HG03378 (cell line): ENCODE measurements at regions not wholly inside any gene's neighbourhood (a gene's known extent, or its start where the extent isn't known, plus 50 kb on each side); places are given as distances from the start of the nearest gene placed in this dataset.

Source experiments
- ATAC-seq: cut with Tn5 transposase; IDR thresholded peaks from one replicate; pipeline ENCODE4 v1.9.1; 2021; ENCODE audit warnings: mild to moderate bottlenecking, moderate library complexity; ENCODE audit not compliant: unreplicated experiment

DNA sequence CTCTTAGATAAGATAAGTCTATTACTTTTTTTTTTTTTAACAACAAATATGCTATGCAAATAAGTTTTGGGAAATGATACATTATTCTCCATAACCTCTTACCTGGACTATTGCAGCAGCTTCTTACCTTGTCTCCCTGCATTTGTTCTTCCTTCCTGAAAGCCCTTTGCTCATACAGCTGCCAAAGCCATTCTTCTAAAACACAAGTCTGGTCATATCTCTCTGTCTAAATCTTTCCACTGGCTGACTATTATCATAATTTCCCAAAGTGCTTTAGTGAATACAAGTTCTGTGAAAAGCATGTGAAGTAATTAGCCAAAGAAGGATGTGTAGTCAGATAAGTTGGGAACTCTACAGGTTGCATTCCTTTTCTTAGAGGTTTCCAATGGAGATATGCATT is 115.4 kb upstream of the CNTLN start:
- ATAC-seq: no peak

DNA sequence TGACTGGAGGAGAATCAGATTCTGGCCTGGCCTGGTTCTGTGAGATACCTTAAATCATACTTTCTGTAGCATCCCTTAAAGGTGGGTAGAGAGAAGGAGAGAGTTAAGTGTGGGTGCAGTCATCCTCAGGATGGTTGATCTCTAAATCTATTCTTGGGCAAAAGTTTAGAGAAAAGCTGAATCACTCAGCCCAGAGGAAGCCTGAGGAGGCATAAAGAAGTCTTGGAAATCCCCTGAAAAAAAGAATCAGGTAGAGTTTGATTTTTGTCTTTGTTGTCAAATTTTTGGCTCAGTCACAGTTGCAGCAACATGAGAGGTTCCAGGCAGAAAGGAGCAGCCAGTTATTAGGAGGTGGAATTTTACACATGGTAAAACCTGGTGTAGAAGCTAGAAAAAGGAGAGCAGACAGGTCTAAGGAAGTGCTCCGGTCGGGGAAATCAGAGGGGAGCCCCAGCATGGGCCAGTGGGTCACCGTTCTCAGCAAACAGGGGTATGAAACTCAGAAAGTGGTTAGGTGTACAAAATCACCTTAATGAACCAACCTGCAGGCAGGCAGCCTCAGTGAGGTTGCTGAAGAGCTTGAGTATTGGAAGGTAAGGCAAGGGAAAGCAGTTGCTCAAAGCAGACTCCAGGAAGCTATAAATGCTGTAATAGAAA is 116.2 kb upstream of the CNTLN start:
- no peak for ATAC-seq

DNA sequence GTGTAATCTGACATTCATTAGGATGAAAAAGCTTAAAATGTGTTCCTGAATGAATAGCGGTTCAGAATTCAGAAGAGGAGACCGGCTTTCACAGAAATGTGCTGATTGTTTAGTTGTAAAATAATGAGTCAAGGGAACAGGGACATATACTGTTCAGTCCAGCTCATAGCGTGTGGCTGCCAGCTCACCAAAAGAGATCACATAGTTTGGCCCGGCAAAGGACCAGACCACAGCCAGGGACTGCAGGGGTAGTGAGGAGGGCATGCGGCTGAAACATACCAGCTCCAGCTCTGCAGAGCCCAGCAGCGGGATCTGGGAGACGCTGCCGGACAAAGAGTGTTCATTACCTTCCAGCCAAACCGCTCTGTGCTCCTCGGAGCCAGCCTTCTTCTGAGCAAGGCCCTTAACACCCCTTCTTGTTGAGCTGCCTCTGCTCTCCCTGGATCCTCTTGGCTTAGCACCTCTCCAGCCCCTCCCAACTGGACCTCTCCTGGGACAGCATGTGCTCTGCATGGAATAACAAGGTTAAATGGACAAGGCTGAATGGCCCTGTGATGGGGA is 116.8 kb upstream of the CNTLN start:
- no peak for ATAC-seq

- no peak for ATAC-seq
Measured at GRCh38 chr9:17013891-17014290, 120.9 kb upstream of the CNTLN start.

DNA sequence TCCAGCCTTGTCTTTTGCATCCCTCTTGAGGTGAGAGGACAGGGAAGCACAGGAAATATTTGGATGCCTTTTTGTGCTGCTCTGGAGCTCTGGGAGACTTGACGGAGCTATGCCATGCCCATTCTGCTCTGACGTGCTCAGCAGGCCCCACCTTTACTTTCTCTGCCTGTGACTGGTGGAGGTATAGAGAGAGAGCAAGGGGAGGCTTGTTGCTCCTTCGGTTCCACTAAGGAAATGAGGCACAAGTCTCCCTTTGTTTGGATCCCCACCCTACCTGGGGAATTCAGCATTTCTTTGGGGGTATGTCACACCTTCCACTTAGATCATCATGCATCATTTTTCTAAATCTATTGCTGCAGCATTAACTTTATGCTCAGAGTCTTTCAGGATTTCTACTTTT is 121.8 kb upstream of the CNTLN start:
- ATAC-seq: no peak

GRCh38 chr9:17011880-17012279 is 123.0 kb upstream of the CNTLN start:
- no peak for ATAC-seq

DNA sequence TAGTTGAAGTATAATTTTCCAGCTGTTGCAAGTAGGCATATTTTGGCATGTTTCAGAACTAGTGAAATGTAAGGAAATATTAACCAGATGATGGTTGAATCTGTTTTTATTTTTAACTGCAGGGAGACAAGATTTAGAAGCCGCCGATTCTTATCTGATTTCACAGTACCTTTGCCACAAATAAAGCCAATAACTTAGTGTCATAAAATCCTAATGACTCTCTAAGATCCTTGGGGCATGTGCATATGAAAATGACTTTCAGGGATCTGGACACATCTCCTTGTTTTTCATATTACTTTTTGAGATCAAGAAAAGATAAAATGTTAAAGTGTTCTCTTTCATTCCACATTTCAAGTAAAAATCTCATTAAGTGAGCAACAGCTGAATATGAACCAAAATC is 125.8 kb upstream of the CNTLN start:
- no peak for ATAC-seq

DNA sequence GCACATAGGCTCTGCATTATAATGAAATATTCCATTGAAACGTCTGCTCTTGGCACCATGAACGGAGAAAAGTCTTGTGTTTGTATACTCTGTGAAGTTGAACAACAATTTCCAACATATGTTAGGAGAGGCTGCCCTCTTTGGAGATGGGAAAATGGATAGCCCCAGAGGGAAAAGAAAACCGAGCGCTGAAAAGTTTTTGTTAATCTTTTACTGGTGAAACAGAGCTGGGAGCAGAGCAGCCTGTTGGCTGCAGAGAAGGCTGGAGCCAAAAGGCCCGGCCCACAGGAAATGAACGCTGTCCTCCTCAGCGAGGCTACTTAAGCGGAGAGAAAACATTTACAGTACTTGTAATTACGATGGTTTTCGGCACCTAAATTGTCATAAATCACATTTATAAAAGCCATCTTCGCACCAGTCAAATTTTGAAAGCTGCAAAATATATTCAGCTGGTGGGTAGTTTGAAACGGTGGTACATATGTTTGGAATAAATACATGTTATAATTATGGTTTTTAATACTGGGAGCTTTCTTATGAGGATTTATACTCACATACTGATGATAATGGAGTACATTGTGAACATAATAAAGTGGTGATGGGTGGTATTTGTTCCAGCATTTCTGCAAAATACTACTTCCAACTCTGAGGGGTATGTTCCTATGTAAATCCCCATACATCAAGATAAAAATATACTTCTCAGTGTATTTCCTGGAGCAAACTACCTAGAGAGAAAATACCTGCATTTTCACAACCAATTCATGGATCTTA is 129.6 kb upstream of the CNTLN start:
- ATAC-seq: no peak

GRCh38 chr9:17004500-17004899 is 130.3 kb upstream of the CNTLN start:
- no peak for ATAC-seq

GRCh38 chr9:17003576-17004240 is 131.1 kb upstream of the CNTLN start:
- ATAC-seq: no peak

GRCh38 chr9:16996901-16997491 is 126.5 kb upstream of the BNC2 start:
- no peak for ATAC-seq

GRCh38 chr9:16992138-16992537 is 121.7 kb upstream of the BNC2 start:
- no peak for ATAC-seq

- no peak for ATAC-seq
Measured at GRCh38 chr9:16987026-16987425, 116.6 kb upstream of the BNC2 start.

DNA sequence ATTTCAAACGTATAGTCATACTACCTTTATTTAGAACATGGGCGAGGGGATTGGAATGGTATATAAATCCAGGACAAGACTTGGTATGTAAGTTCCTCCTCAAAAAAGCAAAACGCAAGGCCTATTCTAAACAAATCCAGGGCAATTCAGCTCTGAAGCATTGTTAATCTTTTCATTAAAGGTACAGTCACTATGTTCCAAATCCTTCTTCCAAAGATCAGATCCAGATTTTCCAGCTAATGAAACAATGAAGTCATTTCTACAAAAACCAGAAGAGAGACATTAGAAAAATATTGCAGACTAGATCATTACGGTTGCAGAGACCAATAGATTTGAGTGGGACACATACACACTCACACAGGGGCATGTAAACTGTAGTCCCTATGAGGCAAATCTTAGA is 116.1 kb upstream of the BNC2 start:
- no peak for ATAC-seq

DNA sequence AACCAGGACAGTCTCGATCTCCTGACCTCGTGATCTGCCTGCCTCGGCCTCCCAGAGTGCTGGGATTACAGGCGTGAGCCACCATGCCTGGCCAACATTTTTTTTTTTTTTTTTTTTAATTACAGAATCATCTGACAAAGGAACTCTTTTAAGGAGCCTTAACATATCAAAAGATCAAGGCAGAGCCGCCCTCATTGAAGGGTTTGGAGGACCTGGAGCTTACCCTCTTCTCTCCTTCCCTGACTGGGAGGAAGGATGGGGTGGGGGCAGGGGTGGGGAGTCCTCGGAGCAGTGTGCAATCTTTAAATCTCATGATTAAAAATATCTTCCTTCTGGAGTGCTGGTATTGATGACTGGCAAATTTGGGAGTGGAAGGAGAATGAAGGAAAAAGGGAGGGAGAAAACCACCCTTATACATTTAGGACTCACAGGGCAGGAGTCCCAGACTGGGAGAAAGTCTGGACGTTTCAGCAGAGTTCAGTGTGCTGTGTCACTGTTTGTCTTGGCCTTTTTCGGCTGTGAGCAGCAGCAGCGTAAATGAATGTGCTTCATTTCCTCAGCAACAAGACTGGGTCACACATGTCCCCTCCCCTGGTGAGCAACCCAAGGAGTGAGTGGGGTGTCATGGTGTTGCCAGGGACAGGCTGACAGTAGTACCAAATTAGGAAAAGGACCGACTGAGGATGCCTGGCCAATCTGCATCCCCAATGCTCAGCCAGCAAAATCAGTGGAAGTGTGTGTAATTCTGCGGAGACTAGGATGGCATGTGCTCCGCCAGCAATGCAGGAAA is 115.3 kb upstream of the BNC2 start:
- no peak for ATAC-seq

DNA sequence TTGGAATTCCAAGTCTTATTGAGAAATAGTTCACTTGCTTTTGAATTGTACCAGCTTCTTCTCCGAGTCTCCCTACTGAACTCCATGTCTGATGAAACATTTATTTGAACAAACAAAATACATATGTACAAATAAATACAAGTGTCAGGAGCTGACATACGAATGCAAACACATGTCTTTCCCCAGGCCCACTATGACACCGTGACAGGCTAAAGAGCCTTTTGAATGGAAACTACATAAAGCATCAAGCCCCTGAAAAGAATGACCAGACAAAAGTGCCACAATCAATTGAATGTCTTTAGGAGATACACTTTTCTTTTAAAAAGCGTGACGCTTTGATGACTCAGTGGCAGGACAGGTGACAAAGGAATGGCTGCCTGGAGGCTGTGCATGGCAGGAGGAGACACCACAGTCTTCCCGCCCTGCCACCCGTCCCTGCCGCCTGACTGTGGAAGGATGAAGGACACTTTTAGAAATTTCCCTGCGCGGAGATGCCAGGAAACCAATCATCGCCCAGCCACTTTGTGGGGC is 112.4 kb upstream of the BNC2 start:
- ATAC-seq: no peak

- ATAC-seq: no peak
Measured at GRCh38 chr9:16976427-16976826, 106.0 kb upstream of the BNC2 start.

- no peak for ATAC-seq
Measured at GRCh38 chr9:16974436-16974835, 104.0 kb upstream of the BNC2 start.

DNA sequence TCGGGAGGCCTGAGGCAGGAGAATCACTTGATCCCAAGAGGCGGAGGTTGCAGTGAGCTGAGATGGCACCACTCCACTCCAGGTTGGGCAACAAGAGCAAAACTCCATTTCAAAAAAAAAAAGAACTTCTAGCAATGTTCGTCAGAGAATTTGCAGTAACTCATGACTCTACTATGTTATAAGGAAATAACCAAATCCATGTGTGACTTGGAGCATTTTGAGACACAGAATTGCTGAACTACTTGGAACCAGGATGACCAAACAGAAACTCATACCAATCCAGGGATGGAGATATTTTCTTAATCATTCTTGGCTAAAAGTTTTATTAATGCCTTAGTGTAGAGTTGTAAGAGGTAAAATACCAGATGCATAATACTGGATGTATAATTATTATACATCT is 99.9 kb upstream of the BNC2 start:
- no peak for ATAC-seq

GRCh38 chr9:16964228-16964627 is 93.8 kb upstream of the BNC2 start:
- ATAC-seq: no peak
